Stomach smooth muscle (tissue), 2 donors: ENCODE measurements at regions not wholly inside any gene's neighbourhood (a gene's known extent, or its start where the extent isn't known, plus 50 kb on each side); places are given as distances from the start of the nearest gene placed in this dataset.
"Not testable (repeated sequence)": the region's sequence is repeated elsewhere in the genome, so short reads cannot be mapped to it uniquely, and the experiment has no call there.

Experiments
- H3K27ac ChIP-seq: one replicate; pipeline ENCODE4 v1.7.0; 2013; ENCODE audit warnings: mild to moderate bottlenecking, low read length, inconsistent platforms
- H3K27me3 ChIP-seq, 2 donors: one replicate each; pipeline ENCODE4 v1.7.0; 2013; ENCODE audit warnings: low read length in 2 of 2; ENCODE audit not compliant: insufficient read depth in 2 of 2, control insufficient read depth in 1 of 2
- H3K36me3 ChIP-seq, 2 donors: one replicate each; pipeline ENCODE4 v1.7.0; 2013; ENCODE audit warnings: low read length in 2 of 2; ENCODE audit not compliant: control insufficient read depth in 2 of 2, insufficient read depth in 2 of 2
- H3K4me1 ChIP-seq: one replicate; pipeline ENCODE4 v1.7.0; 2013; ENCODE audit warnings: low read length; ENCODE audit not compliant: control insufficient read depth, insufficient read depth
- H3K4me3 ChIP-seq, 2 donors: one replicate each; pipeline ENCODE4 v1.7.0; 2013; ENCODE audit warnings: low read length in 2 of 2
- H3K9ac ChIP-seq, 2 donors: one replicate each; pipeline ENCODE4 v1.7.0; 2013; ENCODE audit warnings: low read length in 2 of 2, mild to moderate bottlenecking in 1 of 2
- H3K9me3 ChIP-seq, 2 donors: one replicate each; pipeline ENCODE4 v1.7.0; 2013; ENCODE audit warnings: low read length in 2 of 2; ENCODE audit not compliant: control insufficient read depth in 2 of 2
- donor health status: healthy.
- donor health status: Pancreatic carcinoma.

DNA sequence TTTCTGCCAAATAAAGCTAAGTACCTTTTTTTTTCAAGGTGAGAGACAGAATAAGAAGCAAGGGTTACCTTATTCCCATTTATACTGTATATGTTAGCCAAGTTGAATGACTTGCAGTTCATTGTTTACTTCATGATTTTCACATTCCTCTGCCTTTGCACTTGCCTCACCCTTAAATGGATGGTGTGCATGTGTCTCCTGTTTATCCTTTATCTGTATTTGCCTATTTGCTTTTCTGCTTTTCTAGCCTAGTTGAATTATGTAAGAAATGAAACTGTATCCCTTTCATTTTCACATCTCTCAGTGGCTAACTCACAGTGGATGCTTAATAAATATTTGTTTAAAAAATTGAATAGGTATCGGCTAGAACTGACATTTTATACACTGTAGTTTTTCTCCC lies 200.8 kb upstream of the ST8SIA4 start:
- H3K4me1 ChIP-seq, result no peaks in the 10 kb centered on the region
- no peaks in the 10 kb centered on the region for H3K36me3 ChIP-seq
- no peak overlapping the region for H3K9ac ChIP-seq
- no peak overlapping the region for H3K4me3 ChIP-seq
- no peak overlapping the region for H3K27ac ChIP-seq
- no peaks in the 10 kb centered on the region for H3K9me3 ChIP-seq
- H3K27me3 ChIP-seq, result no peaks in the 10 kb centered on the region

DNA sequence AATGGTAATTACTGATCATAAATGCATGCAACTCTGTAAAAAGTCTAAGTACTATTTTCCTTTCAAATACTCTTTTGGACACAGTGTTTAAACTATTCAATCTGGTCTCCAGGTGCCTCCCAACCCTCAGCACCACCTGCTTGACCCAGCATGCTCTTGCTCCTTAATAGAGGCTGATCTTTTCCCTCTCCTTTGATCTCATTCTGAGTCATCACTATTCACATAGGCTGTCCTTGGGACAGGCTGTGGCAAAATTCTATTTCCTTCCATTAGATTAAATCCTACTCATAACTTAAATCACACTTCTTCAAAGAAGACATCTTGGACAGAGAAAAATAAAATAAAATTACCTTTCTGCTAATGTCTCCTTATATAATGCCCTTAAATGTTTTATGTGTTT lies 199.4 kb upstream of the ST8SIA4 start:
- Histone ChIP-seq H3K4me3 (no peak overlapping the region), H3K9me3 (no peaks in the 10 kb centered on the region)

DNA sequence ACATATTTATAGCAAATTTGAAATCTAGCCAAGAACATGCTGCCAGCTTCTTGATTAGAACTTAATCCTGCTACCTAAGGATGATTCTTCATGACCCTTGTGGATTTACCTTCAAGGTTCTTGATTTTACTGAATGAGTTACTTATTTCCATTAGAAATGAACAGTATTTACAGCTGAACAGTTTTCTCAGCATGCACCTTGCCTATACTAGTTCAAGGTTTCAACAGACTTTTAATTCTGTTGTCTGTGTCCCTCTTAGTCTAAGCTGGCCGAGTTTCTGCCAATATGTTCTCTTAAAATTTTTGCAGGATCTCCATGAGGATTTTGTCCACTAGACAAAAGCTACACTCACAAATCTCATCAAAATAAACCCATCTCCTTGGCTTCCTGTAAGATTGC lies 188.8 kb upstream of the ST8SIA4 start:
- Histone ChIP-seq H3K9me3 (no peaks in the 10 kb centered on the region), H3K4me1 (no peaks in the 10 kb centered on the region), H3K4me3 (no peak overlapping the region), H3K36me3 (no peaks in the 10 kb centered on the region), H3K27me3 (no peaks in the 10 kb centered on the region), H3K9ac (no peak overlapping the region), H3K27ac (no peak overlapping the region)

More for the DNA sequence above, 199.4 kb upstream of the ST8SIA4 start:
- Histone ChIP-seq H3K9ac (no peak overlapping the region), H3K27me3 (no peaks in the 10 kb centered on the region), H3K27ac (no peak overlapping the region), H3K4me1 (no peaks in the 10 kb centered on the region), H3K36me3 (no peaks in the 10 kb centered on the region)

DNA sequence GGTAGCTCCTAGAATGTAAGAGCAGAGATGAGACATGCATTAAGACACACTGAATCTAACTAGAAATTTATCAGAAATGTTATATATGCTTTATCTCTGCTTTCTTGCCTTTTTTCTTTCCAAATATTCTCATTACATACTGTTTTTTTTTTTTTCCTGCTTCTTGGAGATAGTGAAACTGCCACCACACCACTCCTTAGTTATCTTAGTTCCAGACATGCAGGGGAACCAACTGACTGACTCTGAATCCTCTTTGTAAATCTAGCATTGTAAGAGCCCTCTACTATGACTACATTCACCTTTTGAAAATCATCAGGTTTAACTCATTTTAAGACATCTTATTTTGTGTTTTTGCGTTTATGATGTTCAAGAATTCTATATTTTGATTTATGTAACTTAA lies 181.3 kb upstream of the ST8SIA4 start:
- H3K27ac ChIP-seq, result no peak overlapping the region
- no peak overlapping the region for H3K4me3 ChIP-seq
- no peak overlapping the region for H3K9ac ChIP-seq
- H3K9me3 ChIP-seq, result no peaks in the 10 kb centered on the region
- H3K27me3 ChIP-seq, result no peaks in the 10 kb centered on the region
- no peaks in the 10 kb centered on the region for H3K4me1 ChIP-seq
- H3K36me3 ChIP-seq, result no peaks in the 10 kb centered on the region

DNA sequence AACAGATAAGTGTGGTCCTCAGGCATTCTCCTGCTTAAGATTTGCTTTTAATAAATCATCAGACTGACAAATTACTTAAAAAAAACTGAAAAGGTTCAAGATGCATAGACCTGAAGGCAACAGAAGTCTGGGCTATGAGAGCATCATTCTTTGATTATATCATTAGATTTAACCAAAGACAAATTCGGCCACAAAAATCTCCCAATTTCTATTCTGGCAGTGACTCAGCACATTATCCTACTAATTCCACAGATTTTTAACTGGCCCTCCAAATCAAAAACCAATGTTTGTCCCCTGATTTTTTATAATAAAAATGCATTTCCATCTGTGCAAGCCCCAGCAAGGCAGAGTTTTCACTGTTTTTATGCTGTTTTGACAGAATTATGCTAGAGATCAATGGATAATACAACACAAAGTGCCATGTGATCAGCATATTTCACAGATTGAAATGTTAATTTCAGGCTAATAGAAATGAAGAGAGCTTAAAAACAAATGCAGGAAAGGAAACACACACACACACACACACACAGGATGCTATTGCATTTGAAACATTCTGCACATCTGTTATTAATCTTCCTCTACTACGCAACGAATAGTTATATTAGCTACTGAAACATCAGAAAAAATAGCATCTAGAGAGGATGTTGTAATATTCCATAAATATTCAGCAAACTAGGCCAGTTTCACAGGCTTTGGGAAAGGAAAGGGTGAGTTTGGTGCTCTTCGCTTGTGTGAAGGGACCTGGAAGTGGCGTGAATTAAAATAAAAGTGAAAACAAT lies 177.6 kb upstream of the ST8SIA4 start:
- no peak overlapping the region for H3K27ac ChIP-seq

DNA sequence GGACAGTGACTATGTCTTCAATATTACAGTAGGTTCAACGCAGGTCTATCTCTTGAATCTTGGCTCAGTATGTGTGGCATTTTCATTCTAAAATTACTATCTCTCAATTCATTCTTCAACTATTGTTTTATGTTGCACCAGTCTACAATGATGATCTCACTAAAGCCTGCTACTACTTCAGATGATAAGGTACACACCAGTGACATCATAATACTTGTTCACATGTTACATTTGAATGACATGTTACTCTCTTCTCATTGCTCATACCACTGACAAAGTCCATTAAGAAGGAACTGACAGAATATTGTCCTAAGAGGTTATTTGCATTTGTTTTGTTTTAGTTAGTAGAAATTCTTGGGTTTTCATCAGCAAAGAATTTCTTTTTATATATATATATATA lies 165.2 kb upstream of the ST8SIA4 start:
- no peak overlapping the region for H3K9ac ChIP-seq

More for the DNA sequence above, 177.6 kb upstream of the ST8SIA4 start:
- no peaks in the 10 kb centered on the region for H3K9me3 ChIP-seq
- H3K9ac ChIP-seq, result no peak overlapping the region
- H3K4me1 ChIP-seq, result no peaks in the 10 kb centered on the region
- no peaks in the 10 kb centered on the region for H3K36me3 ChIP-seq
- H3K4me3 ChIP-seq, result no peak overlapping the region
- H3K27me3 ChIP-seq, result no peaks in the 10 kb centered on the region

DNA sequence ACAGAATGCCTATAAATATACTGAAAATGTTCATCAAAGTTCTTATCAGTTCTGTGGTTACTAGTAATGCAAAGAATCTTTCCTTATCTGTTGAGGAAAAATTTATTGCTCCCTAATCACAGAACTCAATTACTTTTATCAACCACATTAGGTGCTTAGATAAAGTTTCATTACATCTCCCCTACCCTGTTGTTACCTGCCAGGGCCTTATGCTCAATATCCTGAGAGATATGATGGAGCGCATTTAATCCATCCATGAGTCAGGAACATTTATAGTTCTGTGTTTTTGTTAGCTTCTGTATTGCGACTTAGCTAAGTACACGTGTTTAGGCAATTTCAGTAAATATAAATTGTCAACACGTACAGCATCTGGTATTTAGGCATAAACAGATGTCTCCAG lies 164.3 kb upstream of the ST8SIA4 start:
- H3K4me3 ChIP-seq, result no peak overlapping the region
- H3K9me3 ChIP-seq, result peaks cover 0 to 3% of the 10 kb centered on the region in 2 donors
- H3K27me3 ChIP-seq, result no peaks in the 10 kb centered on the region
- no peak overlapping the region for H3K9ac ChIP-seq
- no peak overlapping the region for H3K27ac ChIP-seq
- H3K36me3 ChIP-seq, result no peaks in the 10 kb centered on the region
- H3K4me1 ChIP-seq, result no peaks in the 10 kb centered on the region

More for the DNA sequence above, 165.2 kb upstream of the ST8SIA4 start:
- Histone ChIP-seq H3K27ac (no peak overlapping the region), H3K4me3 (no peak overlapping the region), H3K9me3 (no peaks in the 10 kb centered on the region), H3K4me1 (no peaks in the 10 kb centered on the region), H3K27me3 (no peaks in the 10 kb centered on the region), H3K36me3 (no peaks in the 10 kb centered on the region)

DNA sequence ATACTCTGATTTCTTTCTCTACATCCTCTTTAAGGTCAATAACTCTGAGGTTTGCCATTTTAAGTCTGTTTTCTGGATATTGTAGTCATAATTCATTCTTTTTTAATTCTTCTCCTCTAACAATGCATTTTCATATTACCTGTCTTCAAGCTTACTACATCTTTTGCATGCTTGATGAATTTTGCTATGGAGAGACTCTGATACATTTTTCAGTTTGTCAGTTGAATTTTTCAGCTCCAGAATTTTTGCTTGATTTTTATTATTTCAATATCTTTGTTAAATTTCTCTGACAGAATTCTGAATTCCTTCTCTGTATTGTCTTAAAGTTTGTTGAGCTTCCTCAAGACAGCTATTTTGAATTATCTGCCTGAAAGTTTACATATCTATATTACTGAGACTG lies 159.8 kb upstream of the ST8SIA4 start:
- H3K36me3 ChIP-seq, result no peaks in the 10 kb centered on the region
- H3K4me3 ChIP-seq, result no peak overlapping the region
- H3K27ac ChIP-seq, result no peak overlapping the region
- no peaks in the 10 kb centered on the region for H3K27me3 ChIP-seq
- peaks cover 0 to 3% of the 10 kb centered on the region in 2 donors for H3K9me3 ChIP-seq
- H3K9ac ChIP-seq, result no peak overlapping the region
- H3K4me1 ChIP-seq, result no peaks in the 10 kb centered on the region

DNA sequence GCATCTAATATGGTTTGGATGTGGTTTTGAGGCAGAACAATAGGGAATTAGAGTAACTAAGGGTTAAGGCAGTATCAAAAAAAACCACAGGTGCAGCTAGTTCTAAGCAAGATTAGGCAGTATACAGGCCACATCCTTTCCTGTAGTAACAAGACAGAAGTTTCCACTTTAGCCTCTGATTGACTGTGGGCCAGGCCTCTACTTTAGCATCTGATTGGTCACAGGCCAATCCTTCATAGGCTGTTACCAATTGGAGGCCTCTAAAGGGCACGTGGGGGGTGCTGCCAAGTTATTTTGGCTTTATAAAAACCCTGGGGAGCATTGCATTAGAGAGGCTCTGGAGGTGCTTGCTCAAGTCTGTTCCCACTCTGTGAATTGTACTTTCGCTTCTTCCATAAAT lies 144.1 kb upstream of the ST8SIA4 start:
- Histone ChIP-seq H3K36me3 (no peaks in the 10 kb centered on the region), H3K4me3 (no peak overlapping the region), H3K27me3 (no peaks in the 10 kb centered on the region), H3K9ac (no peak overlapping the region), H3K9me3 (no peaks in the 10 kb centered on the region), H3K27ac (no peak overlapping the region), H3K4me1 (no peaks in the 10 kb centered on the region)

DNA sequence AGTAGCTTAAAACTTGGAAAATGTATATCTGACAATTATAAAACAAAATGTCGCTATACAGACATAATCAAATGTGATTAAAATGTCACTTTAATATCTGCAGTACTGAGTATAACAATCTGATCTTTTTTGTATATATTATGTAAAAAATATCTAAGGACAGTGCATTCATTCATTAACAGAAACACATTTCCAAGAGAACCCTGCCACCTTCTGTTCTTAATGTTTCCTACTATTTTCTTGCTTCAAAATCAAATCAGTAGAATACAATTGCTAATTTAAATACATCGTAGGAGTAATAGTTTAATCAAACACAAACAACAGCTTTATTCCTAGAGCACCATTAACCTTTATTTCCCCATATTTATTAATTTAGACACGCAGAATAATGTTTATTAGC lies 142.6 kb upstream of the ST8SIA4 start:
- no peak overlapping the region for H3K27ac ChIP-seq
- no peaks in the 10 kb centered on the region for H3K27me3 ChIP-seq
- no peak overlapping the region for H3K9ac ChIP-seq
- no peaks in the 10 kb centered on the region for H3K9me3 ChIP-seq
- no peak overlapping the region for H3K4me3 ChIP-seq
- no peaks in the 10 kb centered on the region for H3K4me1 ChIP-seq
- no peaks in the 10 kb centered on the region for H3K36me3 ChIP-seq

DNA sequence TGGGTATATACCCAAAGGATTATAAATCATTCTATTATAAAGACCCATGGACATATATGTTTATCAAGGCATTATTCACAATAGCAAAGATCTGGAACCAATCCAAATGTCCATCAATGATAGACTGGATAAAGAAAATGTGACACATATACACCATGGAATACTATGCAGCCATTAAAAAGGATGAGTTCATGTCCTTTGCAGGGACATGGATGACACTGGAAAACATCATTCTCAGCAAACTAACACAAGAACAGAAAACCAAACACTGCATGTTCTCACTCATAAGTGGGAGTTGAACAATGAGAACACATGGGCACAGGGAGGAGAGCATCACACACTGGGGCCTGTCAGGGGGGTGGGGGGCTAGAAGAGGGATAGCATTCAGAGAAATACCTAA lies 136.9 kb upstream of the ST8SIA4 start:
- not testable (repeated sequence) for H3K4me1 ChIP-seq, H3K9me3 ChIP-seq, H3K27ac ChIP-seq, H3K36me3 ChIP-seq, H3K27me3 ChIP-seq, H3K9ac ChIP-seq, H3K4me3 ChIP-seq
